Stimulated activated CD4-positive, alpha-beta T cell treated with anti-CD3 and anti-CD28 coated beads, Interleukin-4, amount 100 ng/mL, for 4 hours (primary cell): ENCODE measurements at regions not wholly inside any gene's neighbourhood (a gene's known extent, or its start where the extent isn't known, plus 50 kb on each side); places are given as distances from the start of the nearest gene placed in this dataset.
"Not testable (repeated sequence)": the region's sequence is repeated elsewhere in the genome, so short reads cannot be mapped to it uniquely, and the experiment has no call there.

ENCODE experiments used
- DNase-seq, 2 experiments: peaks; one replicate each; pipeline ENCODE4 v3.0.0-alpha.2; 2020

- DNase-seq = no peak
These were observed 201.6 kb upstream of the CMC1 start for GRCh38 chr3:28039829-28040228.

- DNase-seq = no peak
These were observed 199.3 kb upstream of the CMC1 start for GRCh38 chr3:28042095-28042635.

- DNase-seq = no peak
These were observed 198.7 kb upstream of the CMC1 start for GRCh38 chr3:28042707-28043106.

GRCh38 chr3:28050120-28050519, 191.3 kb upstream of the CMC1 start:
- no peak for DNase-seq

- peak in 1 of 2 experiments; percentile 28 for DNase-seq
These were observed 190.5 kb upstream of the CMC1 start for GRCh38 chr3:28050885-28051284.

GRCh38 chr3:28053759-28054158, 187.7 kb upstream of the CMC1 start:
- DNase-seq = no peak

GRCh38 chr3:28056806-28057205, 184.6 kb upstream of the CMC1 start:
- DNase-seq = no peak

- DNase-seq = no peak
These were observed 183.9 kb upstream of the CMC1 start for GRCh38 chr3:28057539-28057938.

GRCh38 chr3:28059199-28059598, 182.2 kb upstream of the CMC1 start:
- DNase-seq = not testable (repeated sequence)

GRCh38 chr3:28066020-28066419, 175.4 kb upstream of the CMC1 start:
- DNase-seq = no peak

GRCh38 chr3:28067014-28067413, 174.4 kb upstream of the CMC1 start:
- DNase-seq = no peak

- DNase-seq = no peak
These were observed 173.1 kb upstream of the CMC1 start for GRCh38 chr3:28068342-28068741.

GRCh38 chr3:28069438-28069837, 172.0 kb upstream of the CMC1 start:
- no peak for DNase-seq

GRCh38 chr3:28076246-28076645, 165.2 kb upstream of the CMC1 start:
- DNase-seq = no peak

GRCh38 chr3:28077572-28077971, 163.8 kb upstream of the CMC1 start:
- no peak for DNase-seq

- no peak for DNase-seq
These were observed 162.9 kb upstream of the CMC1 start for GRCh38 chr3:28078536-28078935.

- DNase-seq = no peak
These were observed 160.7 kb upstream of the CMC1 start for GRCh38 chr3:28080716-28081115.

- no peak for DNase-seq
These were observed 159.9 kb upstream of the CMC1 start for GRCh38 chr3:28081533-28081947.

GRCh38 chr3:28087591-28087990, 153.8 kb upstream of the CMC1 start:
- DNase-seq = no peak

- no peak for DNase-seq
These were observed 152.4 kb upstream of the CMC1 start for GRCh38 chr3:28088811-28089526.

GRCh38 chr3:28089527-28089897, 151.9 kb upstream of the CMC1 start:
- DNase-seq = no peak

- DNase-seq = no peak
These were observed 142.1 kb upstream of the CMC1 start for GRCh38 chr3:28099296-28099695.

- no peak for DNase-seq
These were observed 139.7 kb upstream of the CMC1 start for GRCh38 chr3:28101705-28102104.

GRCh38 chr3:28103861-28104260, 137.6 kb upstream of the CMC1 start:
- no peak for DNase-seq

- DNase-seq = no peak
These were observed 136.4 kb upstream of the CMC1 start for GRCh38 chr3:28104896-28105534.
